ENCODE measurements at regions not wholly inside any gene's neighbourhood (a gene's known extent, or its start where the extent isn't known, plus 50 kb on each side); places are given as distances from the start of the nearest gene placed in this dataset.
A peak's percentile ranks its signal among the peaks of the same experiment; 100 is the strongest.

DNA sequence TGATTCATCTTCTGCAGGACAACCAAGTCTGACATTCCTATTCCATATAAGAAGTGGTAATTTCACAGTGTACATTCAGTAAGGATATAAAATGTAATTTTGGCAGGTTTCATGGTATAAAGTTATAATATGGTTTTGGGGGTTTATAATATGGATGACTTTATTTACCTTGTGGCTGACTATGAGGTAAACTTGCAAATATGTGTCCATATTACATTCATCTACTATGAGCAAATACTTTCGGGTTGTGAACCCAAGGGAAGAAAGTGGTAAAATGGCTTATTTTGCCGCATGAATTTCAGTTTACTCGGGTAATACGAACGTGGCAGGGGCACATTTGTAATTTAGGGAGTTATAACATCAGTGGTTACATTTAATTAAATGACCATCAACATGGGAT is 86.7 kb upstream of the TNFSF11 start:
- POLR2A ChIA-PET: interaction anchor here (0.8 to 1.4 kb wide), 2 partner anchors 10 to 216 kb away, joined by 3 to 4 read pairs; partner anchors contain the start of gene AKAP11
- TF ChIP-seq, protein P1, sequence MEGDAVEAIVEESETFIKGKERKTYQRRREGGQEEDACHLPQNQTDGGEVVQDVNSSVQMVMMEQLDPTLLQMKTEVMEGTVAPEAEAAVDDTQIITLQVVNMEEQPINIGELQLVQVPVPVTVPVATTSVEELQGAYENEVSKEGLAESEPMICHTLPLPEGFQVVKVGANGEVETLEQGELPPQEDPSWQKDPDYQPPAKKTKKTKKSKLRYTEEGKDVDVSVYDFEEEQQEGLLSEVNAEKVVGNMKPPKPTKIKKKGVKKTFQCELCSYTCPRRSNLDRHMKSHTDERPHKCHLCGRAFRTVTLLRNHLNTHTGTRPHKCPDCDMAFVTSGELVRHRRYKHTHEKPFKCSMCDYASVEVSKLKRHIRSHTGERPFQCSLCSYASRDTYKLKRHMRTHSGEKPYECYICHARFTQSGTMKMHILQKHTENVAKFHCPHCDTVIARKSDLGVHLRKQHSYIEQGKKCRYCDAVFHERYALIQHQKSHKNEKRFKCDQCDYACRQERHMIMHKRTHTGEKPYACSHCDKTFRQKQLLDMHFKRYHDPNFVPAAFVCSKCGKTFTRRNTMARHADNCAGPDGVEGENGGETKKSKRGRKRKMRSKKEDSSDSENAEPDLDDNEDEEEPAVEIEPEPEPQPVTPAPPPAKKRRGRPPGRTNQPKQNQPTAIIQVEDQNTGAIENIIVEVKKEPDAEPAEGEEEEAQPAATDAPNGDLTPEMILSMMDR (IDR thresholded peaks at IDR 0.05; ENCODE audit: unreplicated experiment): no peak
- no peak for DNase-seq (ENCODE audit: unreplicated experiment)
- H3K4me1 Mint-ChIP-seq (ENCODE audit: insufficient read depth, unreplicated experiment): peaks cover 48% of the 10 kb centered on the region
- intact Hi-C loops (cut with micrococcal nuclease): loop anchor here (1.0 kb wide), 1 partner anchor 11 kb away; no protein-coding TSS in a partner anchor
- peaks cover 6% of the 10 kb centered on the region for H3K36me3 Mint-ChIP-seq (ENCODE audit: insufficient read depth, unreplicated experiment)
- H3K27me3 Mint-ChIP-seq (ENCODE audit: insufficient read depth, unreplicated experiment): no peaks in the 10 kb centered on the region
- peak overlapping the region; percentile 24 for H3K27ac Mint-ChIP-seq (ENCODE audit: low read depth, unreplicated experiment)
- CTCF ChIA-PET: interaction anchor here (0.6 kb wide), 2 partner anchors 8 to 722 kb away, joined by 3 to 4 read pairs; no protein-coding TSS in a partner anchor
- BruUV-seq (replicated peaks): no TSS peak
- peak overlapping the region; percentile 33 for H3K4me3 Mint-ChIP-seq (ENCODE audit: unreplicated experiment)
- no peaks in the 10 kb centered on the region for H3K9me3 Mint-ChIP-seq (ENCODE audit: unreplicated experiment)

DNA sequence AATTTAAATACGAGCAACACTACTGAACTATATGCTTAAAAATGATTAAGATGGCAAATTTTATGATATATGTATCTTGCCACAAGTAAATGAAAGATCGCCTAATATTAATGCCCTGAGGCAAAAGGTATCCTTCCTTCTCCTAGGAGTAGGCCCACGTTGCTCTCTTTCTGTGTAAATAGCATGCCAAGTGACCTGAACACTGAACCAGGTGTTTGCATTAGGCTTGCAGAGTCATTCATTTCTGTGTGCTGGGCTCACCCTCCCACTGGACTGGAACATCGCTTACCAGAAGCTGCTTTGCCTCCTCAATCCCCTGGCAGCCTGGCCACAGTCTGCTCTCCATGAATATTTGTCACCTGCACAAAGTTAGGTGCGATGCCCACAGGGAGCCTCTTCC is 83.3 kb upstream of the TNFSF11 start:
- no peak overlapping the region for H3K4me3 Mint-ChIP-seq (ENCODE audit: unreplicated experiment)
- no peaks in the 10 kb centered on the region for H3K27me3 Mint-ChIP-seq (ENCODE audit: insufficient read depth, unreplicated experiment)
- H3K4me1 Mint-ChIP-seq (ENCODE audit: insufficient read depth, unreplicated experiment): peaks cover 40% of the 10 kb centered on the region
- peak; percentile 55 for DNase-seq (ENCODE audit: unreplicated experiment)
- H3K27ac Mint-ChIP-seq (ENCODE audit: low read depth, unreplicated experiment): no peak overlapping the region
- POLR2A ChIA-PET: no interaction called here
- peaks cover 6% of the 10 kb centered on the region for H3K36me3 Mint-ChIP-seq (ENCODE audit: insufficient read depth, unreplicated experiment)
- TF ChIP-seq, protein P1 (IDR thresholded peaks at IDR 0.05; ENCODE audit: unreplicated experiment): no peak
- intact Hi-C loops (cut with micrococcal nuclease): no loop called here
- H3K9me3 Mint-ChIP-seq (ENCODE audit: unreplicated experiment): peaks cover under 1% of the 10 kb centered on the region
- BruUV-seq (replicated peaks): no TSS peak
- CTCF ChIA-PET: no interaction called here

DNA sequence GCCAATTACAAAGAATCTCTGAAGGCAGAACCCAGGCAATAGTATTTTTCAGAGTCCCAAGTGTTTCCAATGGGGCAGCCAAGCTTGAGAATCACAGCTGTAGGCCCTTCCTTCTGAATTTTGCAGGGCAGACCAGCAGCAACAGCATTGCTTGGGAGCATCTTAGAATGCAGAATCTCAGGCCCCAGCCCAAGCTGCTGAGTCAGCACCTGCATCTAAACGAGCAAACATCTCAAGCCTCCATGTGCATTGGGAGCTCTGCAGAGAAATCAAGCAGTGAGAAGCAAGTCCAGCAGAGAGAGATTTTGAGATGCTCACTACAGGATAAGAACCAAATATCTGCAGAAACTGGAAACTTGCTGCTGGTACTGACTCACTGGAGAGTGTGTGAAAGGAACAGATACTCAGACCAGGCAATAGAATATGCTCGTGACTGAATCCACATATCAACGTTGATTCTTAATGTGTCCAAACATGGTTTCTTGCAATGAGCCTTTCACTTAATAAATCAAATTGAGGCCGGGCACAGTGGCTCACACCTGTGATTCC is 81.5 kb upstream of the TNFSF11 start:
- ChIA-PET CTCF (no interaction called here), POLR2A (interaction anchor here (0.8 kb wide), 1 partner anchor 10 kb away, joined by 3 read pairs; no protein-coding TSS in a partner anchor)
- intact Hi-C loops (cut with micrococcal nuclease): no loop called here
- H3K4me1 Mint-ChIP-seq (ENCODE audit: insufficient read depth, unreplicated experiment): peaks cover 33% of the 10 kb centered on the region
- DNase-seq (ENCODE audit: unreplicated experiment): no peak
- peaks cover 6% of the 10 kb centered on the region for H3K36me3 Mint-ChIP-seq (ENCODE audit: insufficient read depth, unreplicated experiment)
- H3K27ac Mint-ChIP-seq (ENCODE audit: low read depth, unreplicated experiment): no peak overlapping the region
- no peaks in the 10 kb centered on the region for H3K27me3 Mint-ChIP-seq (ENCODE audit: insufficient read depth, unreplicated experiment)
- H3K4me3 Mint-ChIP-seq (ENCODE audit: unreplicated experiment): no peak overlapping the region
- BruUV-seq (replicated peaks): no TSS peak
- TF ChIP-seq, protein P1 (IDR thresholded peaks at IDR 0.05; ENCODE audit: unreplicated experiment): no peak
- H3K9me3 Mint-ChIP-seq (ENCODE audit: unreplicated experiment): peaks cover 6% of the 10 kb centered on the region

DNA sequence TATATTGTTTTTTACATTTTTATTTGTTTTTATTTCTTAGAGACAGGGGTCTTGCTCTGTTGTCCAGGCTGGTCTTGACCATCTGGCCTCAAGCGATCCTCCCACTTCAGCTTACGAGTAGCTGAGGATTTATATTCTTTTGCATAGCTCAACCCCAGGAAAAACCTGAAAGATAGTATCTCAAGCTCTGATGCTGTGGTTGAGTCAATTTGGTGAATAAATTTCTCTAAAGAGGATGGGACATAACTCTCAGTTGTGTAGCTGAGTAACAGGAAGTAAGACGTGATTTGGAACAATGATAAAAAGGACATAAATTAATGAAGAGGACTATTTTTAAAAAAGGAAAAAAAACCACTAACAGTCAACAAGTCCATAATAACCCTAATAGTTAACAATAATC is 79.8 kb upstream of the TNFSF11 start:
- Mint-ChIP-seq H3K4me3 (ENCODE audit: unreplicated experiment) (no peak overlapping the region), H3K36me3 (ENCODE audit: insufficient read depth, unreplicated experiment) (peaks cover 6% of the 10 kb centered on the region), H3K4me1 (ENCODE audit: insufficient read depth, unreplicated experiment) (peaks cover 24% of the 10 kb centered on the region), H3K27ac (ENCODE audit: low read depth, unreplicated experiment) (no peak overlapping the region), H3K9me3 (ENCODE audit: unreplicated experiment) (peaks cover 6% of the 10 kb centered on the region), H3K27me3 (ENCODE audit: insufficient read depth, unreplicated experiment) (no peaks in the 10 kb centered on the region)
- no peak for DNase-seq (ENCODE audit: unreplicated experiment)
- ChIA-PET CTCF (interaction anchor here (0.6 kb wide), 2 partner anchors 167 to 589 kb away, joined by 5 to 6 read pairs; no protein-coding TSS in a partner anchor), POLR2A (interaction anchor here (0.6 to 0.8 kb wide), 2 partner anchors 10 to 83 kb away, joined by 3 to 4 read pairs; no protein-coding TSS in a partner anchor)
- TF ChIP-seq, protein P1 (IDR thresholded peaks at IDR 0.05; ENCODE audit: unreplicated experiment): no peak
- no TSS peak for BruUV-seq (replicated peaks)
- intact Hi-C loops (cut with micrococcal nuclease): no loop called here
